GM12892 (cell line): ENCODE measurements at regions not wholly inside any gene's neighbourhood (a gene's known extent, or its start where the extent isn't known, plus 50 kb on each side); places are given as distances from the start of the nearest gene placed in this dataset.

ENCODE experiments used
- POLR2A ChIP-seq: IDR thresholded peaks from 2 replicates; pipeline ENCODE4 v1.6.1; 2011; ENCODE audit warnings: low read depth, low read length, control low read depth
- POLR2AphosphoS5 ChIP-seq: IDR thresholded peaks from 2 replicates; pipeline ENCODE4 v1.6.1; 2011; ENCODE audit warnings: low read depth, low read length, control low read depth
- TAF1 ChIP-seq: IDR thresholded peaks from 2 replicates; pipeline ENCODE4 v1.6.1; 2011; ENCODE audit warnings: low read depth, mild to moderate bottlenecking, control low read depth, low read length, borderline replicate concordance

- TF ChIP-seq POLR2A = no peak
- TF ChIP-seq POLR2AphosphoS5 = no peak
- no peak for TF ChIP-seq TAF1
Measured at GRCh38 chr4:176968094-176968493, 175.4 kb upstream of the VEGFC start.
